ENCODE measurements at regions not wholly inside any gene's neighbourhood (a gene's known extent, or its start where the extent isn't known, plus 50 kb on each side); places are given as distances from the start of the nearest gene placed in this dataset.

DNA sequence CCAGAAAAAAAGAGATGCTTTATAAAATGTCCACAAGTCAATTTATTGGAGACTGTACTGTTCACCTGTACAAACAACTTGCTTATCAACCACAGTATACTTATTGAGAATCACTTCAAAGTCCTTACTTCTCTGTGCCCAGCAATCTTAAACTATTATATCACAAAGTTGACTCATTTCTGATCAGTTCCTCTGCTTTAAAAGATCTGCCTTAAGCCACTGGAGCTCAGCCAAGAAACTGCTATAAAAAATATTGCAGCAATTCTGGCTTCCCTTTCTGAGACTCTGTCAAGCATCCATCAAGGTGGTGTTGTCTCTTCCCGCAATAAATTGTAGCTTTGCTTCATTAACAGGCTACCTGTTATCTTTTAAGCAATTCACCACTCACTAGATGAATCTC lies 375.2 kb upstream of the SPHKAP start:
- TF ChIP-seq, protein P1, sequence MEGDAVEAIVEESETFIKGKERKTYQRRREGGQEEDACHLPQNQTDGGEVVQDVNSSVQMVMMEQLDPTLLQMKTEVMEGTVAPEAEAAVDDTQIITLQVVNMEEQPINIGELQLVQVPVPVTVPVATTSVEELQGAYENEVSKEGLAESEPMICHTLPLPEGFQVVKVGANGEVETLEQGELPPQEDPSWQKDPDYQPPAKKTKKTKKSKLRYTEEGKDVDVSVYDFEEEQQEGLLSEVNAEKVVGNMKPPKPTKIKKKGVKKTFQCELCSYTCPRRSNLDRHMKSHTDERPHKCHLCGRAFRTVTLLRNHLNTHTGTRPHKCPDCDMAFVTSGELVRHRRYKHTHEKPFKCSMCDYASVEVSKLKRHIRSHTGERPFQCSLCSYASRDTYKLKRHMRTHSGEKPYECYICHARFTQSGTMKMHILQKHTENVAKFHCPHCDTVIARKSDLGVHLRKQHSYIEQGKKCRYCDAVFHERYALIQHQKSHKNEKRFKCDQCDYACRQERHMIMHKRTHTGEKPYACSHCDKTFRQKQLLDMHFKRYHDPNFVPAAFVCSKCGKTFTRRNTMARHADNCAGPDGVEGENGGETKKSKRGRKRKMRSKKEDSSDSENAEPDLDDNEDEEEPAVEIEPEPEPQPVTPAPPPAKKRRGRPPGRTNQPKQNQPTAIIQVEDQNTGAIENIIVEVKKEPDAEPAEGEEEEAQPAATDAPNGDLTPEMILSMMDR (IDR thresholded peaks at IDR 0.05; ENCODE audit: insufficient read depth, low read length, poor library complexity, severe bottlenecking) = no peak
- no peak for TF ChIP-seq EZH2phosphoT487 (conservative IDR thresholded peaks at IDR 0.05; ENCODE audit: low read length)
